GM12878 (cell line): ENCODE measurements at regions not wholly inside any gene's neighbourhood (a gene's known extent, or its start where the extent isn't known, plus 50 kb on each side); places are given as distances from the start of the nearest gene placed in this dataset.
A peak's percentile ranks its signal among the peaks of the same experiment; 100 is the strongest.

Source experiments
- CBFB ChIP-seq: IDR thresholded peaks from 2 replicates; pipeline ENCODE4 v1.6.1; 2016; ENCODE audit warnings: antibody characterized with exemption, low read depth
- CTCF ChIP-seq, 3 experiments: IDR thresholded peaks in 2 of 3; conservative IDR thresholded peaks in 1 of 3; 2 replicates each; pipeline ENCODE4 v1.5.1; 2011; ENCODE audit warnings: low read depth in 3 of 3, low read length in 3 of 3, mild to moderate bottlenecking in 3 of 3, control low read depth in 2 of 3, moderate library complexity in 2 of 3, inconsistent platforms in 1 of 3, mixed read lengths in 1 of 3; ENCODE audit not compliant: control insufficient read depth in 2 of 3, insufficient read depth in 1 of 3; ENCODE audit errors: extremely low read depth in 1 of 3
- EP300 ChIP-seq, 2 experiments: fragments of 150-350 bp in 1 of 2; IDR thresholded peaks; 2 replicates each; pipeline ENCODE4 v1.6.1; 2011 to 2012; ENCODE audit warnings: low read depth in 2 of 2, low read length in 2 of 2, borderline replicate concordance in 1 of 2, improper control_type of control experiment in 1 of 2, inconsistent platforms in 1 of 2; ENCODE audit not compliant: control insufficient read depth in 1 of 2
- EZH2 ChIP-seq: IDR thresholded peaks from 2 replicates; pipeline ENCODE4 v1.6.1; 2012; ENCODE audit warnings: low read depth, mild to moderate bottlenecking, control low read depth, inconsistent platforms, low read length, borderline replicate concordance; ENCODE audit not compliant: control insufficient read depth
- GABPA ChIP-seq: IDR thresholded peaks from 2 replicates; pipeline ENCODE4 v1.6.1; 2014; ENCODE audit warnings: antibody characterized with exemption, low read depth, mild to moderate bottlenecking, inconsistent platforms
- HDAC6 ChIP-seq: fragments of 200-600 bp; sonication (generic); IDR thresholded peaks from one replicate; pipeline ENCODE4 v1.8.0; 2017; ENCODE audit warnings: antibody characterized with exemption; ENCODE audit not compliant: unreplicated experiment
- PAX8 ChIP-seq: fragments of 450-650 bp; IDR thresholded peaks from 2 replicates; pipeline ENCODE4 v1.6.1; 2017; ENCODE audit warnings: mild to moderate bottlenecking, moderate library complexity
- POLR2A ChIP-seq: IDR thresholded peaks from 2 replicates; pipeline ENCODE4 v1.6.1; 2011; ENCODE audit warnings: low read depth, mild to moderate bottlenecking, low read length
- POLR2AphosphoS5 ChIP-seq: IDR thresholded peaks from 2 replicates; pipeline ENCODE4 v1.6.1; 2011; ENCODE audit warnings: mild to moderate bottlenecking, low read length, inconsistent platforms
- RCOR1 ChIP-seq: conservative IDR thresholded peaks from 2 replicates; pipeline ENCODE4 v1.6.1; 2012; ENCODE audit warnings: low read depth, low read length, improper control_type of control experiment
- YY1 ChIP-seq: IDR thresholded peaks from 2 replicates; pipeline ENCODE4 v1.6.1; 2011; ENCODE audit warnings: low read depth, mild to moderate bottlenecking, low read length
- TF ChIP-seq, protein P1 (sequence below): IDR thresholded peaks from 2 replicates; pipeline ENCODE4 v1.6.1; 2012; ENCODE audit warnings: low read depth, low read length, improper control_type of control experiment

DNA sequence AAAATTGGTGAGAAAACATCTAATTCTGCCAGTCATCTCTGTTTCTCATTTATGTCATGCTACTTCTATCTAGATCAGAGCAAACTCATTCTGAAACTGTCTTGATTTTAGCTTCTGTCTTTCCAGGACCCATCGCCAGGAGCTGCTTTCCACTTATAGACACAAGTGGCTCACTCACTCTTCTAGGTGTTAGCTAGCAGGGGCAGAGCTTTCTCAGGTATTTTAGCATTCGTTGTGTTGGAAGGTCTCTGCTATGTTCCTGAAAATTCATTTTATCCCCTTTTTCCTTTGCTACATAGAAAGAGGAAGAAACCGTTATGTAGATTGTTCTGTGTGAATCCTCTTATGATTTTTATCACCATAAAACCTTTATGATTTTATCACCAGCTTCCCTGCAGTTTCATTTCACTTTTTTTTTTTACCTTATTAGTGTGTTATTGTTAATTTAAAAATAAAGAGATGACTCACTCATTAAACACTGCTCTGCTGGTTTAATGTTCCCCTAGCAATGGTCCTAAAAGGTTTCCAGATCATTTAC lies 246.6 kb upstream of the AADAT start:
- TF ChIP-seq RCOR1 = 0 out of 2 replicates have a peak, but pooled peaks have one; percentile 33
- 0 out of 2 replicates have a peak, but pooled peaks have one; percentile 23 for TF ChIP-seq GABPA
- TF ChIP-seq HDAC6 = no peak
- no peak for TF ChIP-seq POLR2A
- TF ChIP-seq CTCF (IDR thresholded peaks at IDR 0.05 in 2 of 3, conservative IDR thresholded peaks at IDR 0.05 in 1 of 3; ENCODE audit: control insufficient read depth in 2 of 3, extremely low read depth in 1 of 3, insufficient read depth in 1 of 3, low read depth in 3 of 3, low read length in 3 of 3) = peak in 1 of 3 experiments; percentile 10; a peak in 1 of 6 replicates
- TF ChIP-seq, protein P1, sequence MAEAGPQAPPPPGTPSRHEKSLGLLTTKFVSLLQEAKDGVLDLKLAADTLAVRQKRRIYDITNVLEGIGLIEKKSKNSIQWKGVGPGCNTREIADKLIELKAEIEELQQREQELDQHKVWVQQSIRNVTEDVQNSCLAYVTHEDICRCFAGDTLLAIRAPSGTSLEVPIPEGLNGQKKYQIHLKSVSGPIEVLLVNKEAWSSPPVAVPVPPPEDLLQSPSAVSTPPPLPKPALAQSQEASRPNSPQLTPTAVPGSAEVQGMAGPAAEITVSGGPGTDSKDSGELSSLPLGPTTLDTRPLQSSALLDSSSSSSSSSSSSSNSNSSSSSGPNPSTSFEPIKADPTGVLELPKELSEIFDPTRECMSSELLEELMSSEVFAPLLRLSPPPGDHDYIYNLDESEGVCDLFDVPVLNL = no peak
- no peak for TF ChIP-seq PAX8
- no peak for TF ChIP-seq POLR2AphosphoS5
- no peak for TF ChIP-seq CBFB
- no peak for TF ChIP-seq EZH2
- TF ChIP-seq EP300 (IDR thresholded peaks at IDR 0.05; ENCODE audit: borderline replicate concordance in 1 of 2, control insufficient read depth in 1 of 2, low read depth in 2 of 2, low read length in 2 of 2) = peak; percentile 86 to 96
- no peak for TF ChIP-seq YY1
